HG03097 (cell line): ENCODE measurements at regions not wholly inside any gene's neighbourhood (a gene's known extent, or its start where the extent isn't known, plus 50 kb on each side); places are given as distances from the start of the nearest gene placed in this dataset.
"Not testable (repeated sequence)": the region's sequence is repeated elsewhere in the genome, so short reads cannot be mapped to it uniquely, and the experiment has no call there.

Experiments
- ATAC-seq: cut with Tn5 transposase; IDR thresholded peaks from one replicate; pipeline ENCODE4 v1.9.1; 2021; ENCODE audit not compliant: unreplicated experiment, low FRiP score

- ATAC-seq = no peak
Observed at GRCh38 chr4:104649631-104650030, 154.9 kb upstream of the CXXC4 start.

- not testable (repeated sequence) for ATAC-seq
Observed at GRCh38 chr4:104662269-104662668, 167.6 kb upstream of the CXXC4 start.

GRCh38 chr4:104677116-104677515 is 182.4 kb upstream of the CXXC4 start:
- no peak for ATAC-seq

GRCh38 chr4:104682311-104682710 is 187.6 kb upstream of the CXXC4 start:
- no peak for ATAC-seq

GRCh38 chr4:104693601-104694201 is 199.0 kb upstream of the CXXC4 start:
- no peak for ATAC-seq

- no peak for ATAC-seq
Observed at GRCh38 chr4:104716584-104716983, 221.9 kb upstream of the CXXC4 start.

GRCh38 chr4:104719539-104720230 is 225.0 kb upstream of the CXXC4 start:
- ATAC-seq = peak; percentile 98

- ATAC-seq = no peak
Observed at GRCh38 chr4:104722467-104722866, 227.8 kb upstream of the CXXC4 start.

GRCh38 chr4:104726002-104726401 is 231.3 kb upstream of the CXXC4 start:
- ATAC-seq = no peak

GRCh38 chr4:104727643-104728042 is 232.9 kb upstream of the CXXC4 start:
- ATAC-seq = no peak

- ATAC-seq = no peak
Observed at GRCh38 chr4:104728380-104729122, 233.9 kb upstream of the CXXC4 start.

- ATAC-seq = no peak
Observed at GRCh38 chr4:104732766-104733165, 238.1 kb upstream of the CXXC4 start.

- ATAC-seq = no peak
Observed at GRCh38 chr4:104735174-104735573, 240.5 kb upstream of the CXXC4 start.

- no peak for ATAC-seq
Observed at GRCh38 chr4:104740161-104740560, 245.5 kb upstream of the CXXC4 start.

GRCh38 chr4:104743215-104743653 is 248.5 kb upstream of the CXXC4 start:
- peak; percentile 91 for ATAC-seq

- ATAC-seq = no peak
Observed at GRCh38 chr4:104747635-104748034, 252.9 kb upstream of the CXXC4 start.

GRCh38 chr4:104749062-104749461 is 254.4 kb upstream of the CXXC4 start:
- ATAC-seq = no peak

- no peak for ATAC-seq
Observed at GRCh38 chr4:104750008-104750407, 255.3 kb upstream of the CXXC4 start.

GRCh38 chr4:104751468-104751867 is 256.8 kb upstream of the CXXC4 start:
- no peak for ATAC-seq

GRCh38 chr4:104752337-104752736 is 257.6 kb upstream of the CXXC4 start:
- peak; percentile 86 for ATAC-seq

- ATAC-seq = no peak
Observed at GRCh38 chr4:104756837-104757236, 262.1 kb upstream of the CXXC4 start.

- ATAC-seq = no peak
Observed at GRCh38 chr4:104758574-104758973, 263.9 kb upstream of the CXXC4 start.
